ENCODE measurements at regions not wholly inside any gene's neighbourhood (a gene's known extent, or its start where the extent isn't known, plus 50 kb on each side); places are given as distances from the start of the nearest gene placed in this dataset.

- H3K9me3 ChIP-seq (ENCODE audit: low read depth, low read length): no peaks in the 10 kb centered on the region
- TF ChIP-seq POLR2AphosphoS5 (IDR thresholded peaks at IDR 0.05; ENCODE audit: borderline replicate concordance, low read depth, low read length): no peak
- no peak for TF ChIP-seq EZH2 (IDR thresholded peaks at IDR 0.05)
- TF ChIP-seq FOXP2 (optimal IDR thresholded peaks at IDR 0.05; ENCODE audit: control extremely low read depth, extremely low read length, insufficient read depth): no peak
- H3K9ac ChIP-seq (ENCODE audit: insufficient read length): no peak overlapping the region
- no peak for DNase-seq (ENCODE audit: low read depth, low spot score)
- H3K27ac ChIP-seq: no peak overlapping the region
- no peaks in the 10 kb centered on the region for H3K36me3 ChIP-seq (ENCODE audit: insufficient read depth, low read length)
- no peak overlapping the region for H3K4me3 ChIP-seq
Observed at GRCh38 chr4:182124359-182124758, 118.8 kb upstream of the TENM3 start.

DNA sequence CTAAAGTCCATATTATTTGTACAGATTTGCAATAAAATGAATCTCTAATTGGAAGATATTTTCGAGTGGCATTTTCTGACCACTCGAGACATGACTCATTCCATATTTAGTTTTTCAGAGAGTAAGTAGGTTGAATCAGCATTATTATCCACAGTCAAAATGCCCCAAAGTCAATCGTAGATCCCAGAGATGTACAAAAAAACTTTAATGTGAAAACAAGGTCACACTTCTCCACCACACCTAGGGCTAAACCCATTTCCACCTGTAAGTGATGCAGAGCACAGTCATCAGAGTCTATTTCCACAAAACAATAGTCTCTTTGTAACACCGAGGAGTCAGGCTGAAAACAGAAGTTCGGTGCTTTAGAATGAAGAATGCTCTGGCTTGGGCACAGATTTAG is 117.1 kb upstream of the TENM3 start:
- Histone ChIP-seq H3K4me3 (no peak overlapping the region), H3K36me3 (ENCODE audit: insufficient read depth, low read length) (no peaks in the 10 kb centered on the region), H3K9me3 (ENCODE audit: low read depth, low read length) (no peaks in the 10 kb centered on the region), H3K27ac (no peak overlapping the region), H3K9ac (ENCODE audit: insufficient read length) (no peak overlapping the region)
- TF ChIP-seq FOXP2 (optimal IDR thresholded peaks at IDR 0.05; ENCODE audit: control extremely low read depth, extremely low read length, insufficient read depth) (no peak), POLR2AphosphoS5 (IDR thresholded peaks at IDR 0.05; ENCODE audit: borderline replicate concordance, low read depth, low read length) (no peak), EZH2 (IDR thresholded peaks at IDR 0.05) (no peak)
- DNase-seq (ENCODE audit: low read depth, low spot score): no peak

DNA sequence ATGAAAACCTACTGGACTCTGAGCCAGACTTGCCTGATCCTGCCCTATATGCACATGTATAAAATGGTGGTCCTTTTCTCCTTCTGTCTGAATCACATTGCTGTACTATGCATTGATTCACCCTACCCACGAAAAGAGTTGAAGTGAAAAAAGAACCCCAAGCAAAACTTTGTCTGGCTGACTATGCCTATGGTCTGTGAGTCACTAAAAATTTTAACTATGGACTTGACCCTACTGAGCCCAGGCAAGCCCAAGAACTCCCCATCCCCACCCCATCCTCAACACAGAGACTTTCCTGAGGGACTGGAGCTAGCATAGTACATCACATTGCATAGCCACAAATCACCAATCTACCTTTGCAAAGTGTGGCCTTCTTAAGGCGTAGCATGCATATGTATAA is 116.6 kb upstream of the TENM3 start:
- no peak overlapping the region for H3K9ac ChIP-seq (ENCODE audit: insufficient read length)
- no peak overlapping the region for H3K4me3 ChIP-seq
- no peak overlapping the region for H3K27ac ChIP-seq
- TF ChIP-seq EZH2 (IDR thresholded peaks at IDR 0.05): no peak
- TF ChIP-seq FOXP2 (optimal IDR thresholded peaks at IDR 0.05; ENCODE audit: control extremely low read depth, extremely low read length, insufficient read depth): no peak
- no peak for TF ChIP-seq POLR2AphosphoS5 (IDR thresholded peaks at IDR 0.05; ENCODE audit: borderline replicate concordance, low read depth, low read length)
- H3K36me3 ChIP-seq (ENCODE audit: insufficient read depth, low read length): no peaks in the 10 kb centered on the region
- DNase-seq (ENCODE audit: low read depth, low spot score): no peak
- H3K9me3 ChIP-seq (ENCODE audit: low read depth, low read length): no peaks in the 10 kb centered on the region

DNA sequence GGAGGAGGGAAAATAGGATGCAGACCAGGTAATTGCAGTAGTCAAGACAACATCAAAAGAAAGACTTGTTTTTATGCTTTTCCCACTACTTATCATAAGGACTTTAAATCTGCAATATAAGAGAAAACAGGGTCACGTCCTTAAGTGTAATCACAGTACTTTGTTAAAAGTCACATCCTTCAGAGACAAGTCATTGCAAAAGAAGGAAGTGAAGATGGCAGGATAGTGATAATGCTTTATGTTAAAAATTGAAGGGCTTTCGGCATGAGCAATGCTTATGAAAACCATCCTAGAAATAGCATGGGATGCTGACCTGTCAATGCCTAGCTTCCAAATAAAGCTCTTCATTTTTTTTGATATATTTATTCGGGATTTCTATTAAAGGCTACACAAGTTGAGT is 110.2 kb upstream of the TENM3 start:
- H3K4me3 ChIP-seq: no peak overlapping the region
- no peak for TF ChIP-seq FOXP2 (optimal IDR thresholded peaks at IDR 0.05; ENCODE audit: control extremely low read depth, extremely low read length, insufficient read depth)
- TF ChIP-seq POLR2AphosphoS5 (IDR thresholded peaks at IDR 0.05; ENCODE audit: borderline replicate concordance, low read depth, low read length): no peak
- no peak for TF ChIP-seq EZH2 (IDR thresholded peaks at IDR 0.05)
- no peak overlapping the region for H3K9ac ChIP-seq (ENCODE audit: insufficient read length)
- no peak overlapping the region for H3K27ac ChIP-seq
- no peaks in the 10 kb centered on the region for H3K36me3 ChIP-seq (ENCODE audit: insufficient read depth, low read length)
- H3K9me3 ChIP-seq (ENCODE audit: low read depth, low read length): no peaks in the 10 kb centered on the region
- DNase-seq (ENCODE audit: low read depth, low spot score): no peak

DNA sequence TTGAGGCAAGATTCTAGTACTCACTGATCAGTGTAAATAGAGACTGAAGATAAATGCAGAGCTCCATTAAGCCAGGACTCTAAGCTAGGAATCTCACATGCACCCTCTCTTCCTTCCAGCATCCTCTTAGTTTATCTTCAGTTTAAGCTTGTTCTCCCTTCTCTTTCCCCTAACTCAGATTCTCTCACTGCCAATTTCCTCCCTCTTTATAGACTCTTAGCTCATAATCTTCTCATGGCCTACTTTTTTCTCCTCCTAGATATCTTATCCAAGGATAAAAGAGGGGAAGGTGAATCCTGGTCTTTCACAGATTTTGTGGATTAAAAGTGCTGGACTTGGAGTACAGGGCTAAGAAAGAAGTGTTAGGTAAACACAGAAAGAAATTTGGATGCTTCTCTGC is 108.9 kb upstream of the TENM3 start:
- H3K9me3 ChIP-seq (ENCODE audit: low read depth, low read length): no peaks in the 10 kb centered on the region
- DNase-seq (ENCODE audit: low read depth, low spot score): no peak
- TF ChIP-seq POLR2AphosphoS5 (IDR thresholded peaks at IDR 0.05; ENCODE audit: borderline replicate concordance, low read depth, low read length) (no peak), EZH2 (IDR thresholded peaks at IDR 0.05) (no peak), FOXP2 (optimal IDR thresholded peaks at IDR 0.05; ENCODE audit: control extremely low read depth, extremely low read length, insufficient read depth) (no peak)
- no peak overlapping the region for H3K4me3 ChIP-seq
- H3K36me3 ChIP-seq (ENCODE audit: insufficient read depth, low read length): no peaks in the 10 kb centered on the region
- H3K9ac ChIP-seq (ENCODE audit: insufficient read length): no peak overlapping the region
- H3K27ac ChIP-seq: no peak overlapping the region

- H3K27ac ChIP-seq: no peak overlapping the region
- TF ChIP-seq POLR2AphosphoS5 (IDR thresholded peaks at IDR 0.05; ENCODE audit: borderline replicate concordance, low read depth, low read length) (no peak), EZH2 (IDR thresholded peaks at IDR 0.05) (no peak), FOXP2 (optimal IDR thresholded peaks at IDR 0.05; ENCODE audit: control extremely low read depth, extremely low read length, insufficient read depth) (no peak)
- no peaks in the 10 kb centered on the region for H3K36me3 ChIP-seq (ENCODE audit: insufficient read depth, low read length)
- no peak overlapping the region for H3K9ac ChIP-seq (ENCODE audit: insufficient read length)
- DNase-seq (ENCODE audit: low read depth, low spot score): no peak
- no peak overlapping the region for H3K4me3 ChIP-seq
- no peaks in the 10 kb centered on the region for H3K9me3 ChIP-seq (ENCODE audit: low read depth, low read length)
Observed at GRCh38 chr4:182136201-182136600, 107.0 kb upstream of the TENM3 start.

- no peak for DNase-seq (ENCODE audit: low read depth, low spot score)
- Histone ChIP-seq H3K9ac (ENCODE audit: insufficient read length) (no peak overlapping the region), H3K36me3 (ENCODE audit: insufficient read depth, low read length) (no peaks in the 10 kb centered on the region), H3K27ac (no peak overlapping the region), H3K4me3 (no peak overlapping the region), H3K9me3 (ENCODE audit: low read depth, low read length) (no peaks in the 10 kb centered on the region)
- no peak for TF ChIP-seq FOXP2 (optimal IDR thresholded peaks at IDR 0.05; ENCODE audit: control extremely low read depth, extremely low read length, insufficient read depth)
- no peak for TF ChIP-seq EZH2 (IDR thresholded peaks at IDR 0.05)
- no peak for TF ChIP-seq POLR2AphosphoS5 (IDR thresholded peaks at IDR 0.05; ENCODE audit: borderline replicate concordance, low read depth, low read length)
Observed at GRCh38 chr4:182137343-182137742, 105.9 kb upstream of the TENM3 start.

- Histone ChIP-seq H3K36me3 (ENCODE audit: insufficient read depth, low read length) (no peaks in the 10 kb centered on the region), H3K4me3 (no peak overlapping the region), H3K9ac (ENCODE audit: insufficient read length) (no peak overlapping the region), H3K27ac (no peak overlapping the region), H3K9me3 (ENCODE audit: low read depth, low read length) (no peaks in the 10 kb centered on the region)
- DNase-seq (ENCODE audit: low read depth, low spot score): no peak
- no peak for TF ChIP-seq FOXP2 (optimal IDR thresholded peaks at IDR 0.05; ENCODE audit: control extremely low read depth, extremely low read length, insufficient read depth)
- no peak for TF ChIP-seq EZH2 (IDR thresholded peaks at IDR 0.05)
- no peak for TF ChIP-seq POLR2AphosphoS5 (IDR thresholded peaks at IDR 0.05; ENCODE audit: borderline replicate concordance, low read depth, low read length)
Observed at GRCh38 chr4:182139491-182139890, 103.7 kb upstream of the TENM3 start.

DNA sequence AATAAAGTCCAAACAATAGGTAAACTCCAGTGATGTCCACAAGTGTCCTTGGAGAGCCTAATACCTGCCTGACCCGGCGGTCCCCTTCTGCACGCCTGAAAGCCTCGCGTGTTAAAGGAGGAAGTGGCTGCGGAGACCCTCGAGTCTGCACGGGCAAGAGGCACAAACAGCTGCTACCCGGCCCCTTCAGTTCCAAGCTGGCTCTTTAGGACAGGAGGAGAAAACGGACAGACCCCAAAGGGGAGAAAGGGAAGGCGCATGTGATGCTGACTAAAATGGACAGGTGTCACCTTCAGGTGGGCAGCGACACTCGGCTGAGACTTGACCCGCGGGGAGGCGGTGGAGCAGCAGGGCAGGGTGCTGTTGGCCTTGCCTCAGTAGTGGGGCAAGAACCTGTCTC is 102.7 kb upstream of the TENM3 start:
- TF ChIP-seq POLR2AphosphoS5 (IDR thresholded peaks at IDR 0.05; ENCODE audit: borderline replicate concordance, low read depth, low read length) (no peak), EZH2 (IDR thresholded peaks at IDR 0.05) (no peak), FOXP2 (optimal IDR thresholded peaks at IDR 0.05; ENCODE audit: control extremely low read depth, extremely low read length, insufficient read depth) (no peak)

More for the DNA sequence above, 102.7 kb upstream of the TENM3 start:
- Histone ChIP-seq H3K9ac (ENCODE audit: insufficient read length) (no peak overlapping the region), H3K27ac (no peak overlapping the region), H3K4me3 (no peak overlapping the region), H3K9me3 (ENCODE audit: low read depth, low read length) (no peaks in the 10 kb centered on the region), H3K36me3 (ENCODE audit: insufficient read depth, low read length) (no peaks in the 10 kb centered on the region)
- no peak for DNase-seq (ENCODE audit: low read depth, low spot score)
